ENCODE measurements at regions not wholly inside any gene's neighbourhood (a gene's known extent, or its start where the extent isn't known, plus 50 kb on each side); places are given as distances from the start of the nearest gene placed in this dataset.

GRCh38 chr4:147128787-147129186, 183.1 kb upstream of the TTC29 start:
- no peaks in the 10 kb centered on the region for H3K36me3 Mint-ChIP-seq (ENCODE audit: low read depth)
- no peaks in the 10 kb centered on the region for H3K27me3 ChIP-seq (ENCODE audit: control insufficient read depth in 1 of 2, insufficient read depth in 2 of 2, low read length in 2 of 2)
- H3K36me3 ChIP-seq (ENCODE audit: insufficient read depth, low read length), result no peaks in the 10 kb centered on the region
- ATAC-seq (ENCODE audit: poor library complexity) (no peak), DNase-seq (no peak)
- no peaks in the 10 kb centered on the region for H3K4me1 Mint-ChIP-seq (ENCODE audit: low read depth)
- CTCF ChIA-PET, result interaction anchor here (1.3 kb wide), 1 partner anchor 19 kb away, joined by 3 read pairs; no protein-coding TSS in a partner anchor
- intact Hi-C loops (cut with DNase I, micrococcal nuclease), result no loop called here
- POLR2A ChIA-PET, result no interaction called here
- H3K9me3 Mint-ChIP-seq, result no peaks in the 10 kb centered on the region
- H3K27ac ChIP-seq (ENCODE audit: low read depth in 1 of 2, low read length in 2 of 2), result no peak overlapping the region
- H3K9me3 ChIP-seq (ENCODE audit: control insufficient read depth in 1 of 2, insufficient read depth in 1 of 2, low read length in 2 of 2), result no peaks in the 10 kb centered on the region
- TF ChIP-seq, protein P1, sequence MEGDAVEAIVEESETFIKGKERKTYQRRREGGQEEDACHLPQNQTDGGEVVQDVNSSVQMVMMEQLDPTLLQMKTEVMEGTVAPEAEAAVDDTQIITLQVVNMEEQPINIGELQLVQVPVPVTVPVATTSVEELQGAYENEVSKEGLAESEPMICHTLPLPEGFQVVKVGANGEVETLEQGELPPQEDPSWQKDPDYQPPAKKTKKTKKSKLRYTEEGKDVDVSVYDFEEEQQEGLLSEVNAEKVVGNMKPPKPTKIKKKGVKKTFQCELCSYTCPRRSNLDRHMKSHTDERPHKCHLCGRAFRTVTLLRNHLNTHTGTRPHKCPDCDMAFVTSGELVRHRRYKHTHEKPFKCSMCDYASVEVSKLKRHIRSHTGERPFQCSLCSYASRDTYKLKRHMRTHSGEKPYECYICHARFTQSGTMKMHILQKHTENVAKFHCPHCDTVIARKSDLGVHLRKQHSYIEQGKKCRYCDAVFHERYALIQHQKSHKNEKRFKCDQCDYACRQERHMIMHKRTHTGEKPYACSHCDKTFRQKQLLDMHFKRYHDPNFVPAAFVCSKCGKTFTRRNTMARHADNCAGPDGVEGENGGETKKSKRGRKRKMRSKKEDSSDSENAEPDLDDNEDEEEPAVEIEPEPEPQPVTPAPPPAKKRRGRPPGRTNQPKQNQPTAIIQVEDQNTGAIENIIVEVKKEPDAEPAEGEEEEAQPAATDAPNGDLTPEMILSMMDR (IDR thresholded peaks at IDR 0.05), result no peak
- H3K4me1 ChIP-seq (ENCODE audit: insufficient read depth, low read length), result no peaks in the 10 kb centered on the region
- no peak overlapping the region for H3K4me3 ChIP-seq (ENCODE audit: low read length)
- H3K27me3 Mint-ChIP-seq, result peaks cover 5% of the 10 kb centered on the region
- H3K27ac Mint-ChIP-seq, result no peak overlapping the region
- no peak overlapping the region for H3K4me3 Mint-ChIP-seq

DNA sequence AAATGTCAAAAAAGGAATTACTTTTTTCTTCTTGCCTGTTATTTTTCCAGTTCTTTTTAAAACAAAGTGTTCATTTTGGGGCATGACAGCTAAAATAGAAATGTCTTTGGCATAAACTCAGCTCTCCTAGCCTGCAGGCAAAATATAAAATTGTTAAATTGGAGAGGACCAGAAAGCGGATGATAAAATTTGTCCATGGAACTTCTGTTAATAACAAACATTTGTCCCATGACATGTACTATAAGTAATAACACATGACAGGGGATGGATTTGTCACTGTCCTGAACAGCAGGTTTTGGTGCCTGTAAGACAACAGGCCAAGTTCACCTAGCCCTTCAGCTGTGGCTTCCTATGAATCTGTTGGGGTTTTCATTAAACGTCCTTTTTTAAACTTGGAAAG, 184.0 kb upstream of the TTC29 start:
- TF ChIP-seq, protein P1 (IDR thresholded peaks at IDR 0.05), result no peak
- Histone ChIP-seq H3K27ac (ENCODE audit: low read depth in 1 of 2, low read length in 2 of 2) (no peak overlapping the region), H3K36me3 (ENCODE audit: insufficient read depth, low read length) (no peaks in the 10 kb centered on the region), H3K4me1 (ENCODE audit: insufficient read depth, low read length) (no peaks in the 10 kb centered on the region), H3K4me3 (ENCODE audit: low read length) (no peak overlapping the region), H3K27me3 (ENCODE audit: control insufficient read depth in 1 of 2, insufficient read depth in 2 of 2, low read length in 2 of 2) (no peaks in the 10 kb centered on the region), H3K9me3 (ENCODE audit: control insufficient read depth in 1 of 2, insufficient read depth in 1 of 2, low read length in 2 of 2) (no peaks in the 10 kb centered on the region)
- no peaks in the 10 kb centered on the region for H3K9me3 Mint-ChIP-seq
- no peaks in the 10 kb centered on the region for H3K36me3 Mint-ChIP-seq (ENCODE audit: low read depth)
- no peak overlapping the region for H3K4me3 Mint-ChIP-seq
- no peaks in the 10 kb centered on the region for H3K4me1 Mint-ChIP-seq (ENCODE audit: low read depth)
- POLR2A ChIA-PET, result no interaction called here
- no peak for DNase-seq
- no peak for ATAC-seq (ENCODE audit: poor library complexity)
- peaks cover 9% of the 10 kb centered on the region for H3K27me3 Mint-ChIP-seq
- intact Hi-C loops (cut with DNase I, micrococcal nuclease), result no loop called here
- CTCF ChIA-PET, result interaction anchor here (1.3 kb wide), 1 partner anchor 20 kb away, joined by 3 read pairs; no protein-coding TSS in a partner anchor
- H3K27ac Mint-ChIP-seq, result no peak overlapping the region

DNA sequence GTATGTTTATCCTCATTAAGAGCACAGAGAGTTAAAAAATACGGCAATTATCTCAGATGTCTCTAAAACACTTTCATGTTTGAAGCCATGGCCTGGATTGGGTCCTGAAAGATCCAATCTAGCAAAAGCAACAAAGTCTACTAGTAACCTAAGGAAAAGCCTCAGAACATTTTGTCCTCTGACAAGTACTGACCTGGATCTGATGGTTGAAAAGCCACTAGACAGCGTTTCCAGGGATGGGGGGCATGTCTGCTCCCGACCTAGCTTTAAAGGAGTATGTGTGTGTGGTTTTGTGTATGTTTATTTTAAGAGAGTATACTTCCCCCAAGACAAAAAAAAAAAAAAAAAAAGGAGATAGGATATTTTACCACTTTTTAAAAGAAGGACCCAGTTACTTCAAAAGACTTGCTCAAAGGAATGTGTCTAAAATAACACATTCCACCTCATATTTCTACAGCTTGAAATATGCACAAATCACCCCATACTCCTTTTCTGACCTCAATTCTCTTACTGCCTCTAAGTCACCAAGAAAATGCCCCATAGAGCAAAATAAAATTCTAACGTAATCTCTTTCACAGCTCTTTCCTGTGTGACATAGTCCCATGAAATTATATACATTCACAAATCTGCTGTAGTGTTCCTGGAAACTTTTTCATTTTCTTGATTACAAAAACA, 189.0 kb upstream of the TTC29 start:
- Mint-ChIP-seq H3K9me3 (no peaks in the 10 kb centered on the region), H3K27me3 (peaks cover 28% of the 10 kb centered on the region), H3K36me3 (ENCODE audit: low read depth) (no peaks in the 10 kb centered on the region), H3K4me1 (ENCODE audit: low read depth) (no peaks in the 10 kb centered on the region), H3K27ac (no peak overlapping the region), H3K4me3 (no peak overlapping the region)
- H3K27me3 ChIP-seq (ENCODE audit: control insufficient read depth in 1 of 2, insufficient read depth in 2 of 2, low read length in 2 of 2), result no peaks in the 10 kb centered on the region
- H3K9me3 ChIP-seq (ENCODE audit: control insufficient read depth in 1 of 2, insufficient read depth in 1 of 2, low read length in 2 of 2), result no peaks in the 10 kb centered on the region
- H3K36me3 ChIP-seq (ENCODE audit: insufficient read depth, low read length), result no peaks in the 10 kb centered on the region
- no peak for ATAC-seq (ENCODE audit: poor library complexity)
- no peak for DNase-seq
- no peaks in the 10 kb centered on the region for H3K4me1 ChIP-seq (ENCODE audit: insufficient read depth, low read length)
- no peak overlapping the region for H3K27ac ChIP-seq (ENCODE audit: low read depth in 1 of 2, low read length in 2 of 2)
- H3K4me3 ChIP-seq (ENCODE audit: low read length), result no peak overlapping the region
- POLR2A ChIA-PET, result no interaction called here
- TF ChIP-seq, protein P1 (IDR thresholded peaks at IDR 0.05), result no peak
- CTCF ChIA-PET, result no interaction called here
- intact Hi-C loops (cut with DNase I, micrococcal nuclease), result no loop called here
